ENCODE measurements at regions not wholly inside any gene's neighbourhood (a gene's known extent, or its start where the extent isn't known, plus 50 kb on each side); places are given as distances from the start of the nearest gene placed in this dataset.

DNA sequence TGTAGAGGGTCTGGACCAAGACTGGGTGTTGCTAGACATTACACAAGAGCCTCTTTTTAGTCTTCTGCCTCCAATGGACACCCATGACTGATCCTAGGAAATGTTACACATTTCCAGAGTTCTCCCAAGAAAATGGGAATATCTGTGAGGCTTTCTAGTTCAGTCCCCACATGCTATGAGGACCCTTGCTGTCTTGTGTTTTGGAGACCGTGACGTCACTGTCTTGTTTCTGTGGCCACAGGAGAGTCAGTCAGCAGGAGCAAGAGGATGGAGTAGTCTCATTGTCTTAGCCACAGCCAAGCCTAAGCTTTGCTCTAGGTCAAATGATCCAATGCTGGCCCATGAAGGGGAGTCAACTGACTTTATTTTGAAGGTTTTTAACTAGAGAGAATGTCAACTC lies 820.1 kb upstream of the RBFOX1 start:
- DNase-seq = no peak
- Mint-ChIP-seq H3K27me3 (ENCODE audit: unreplicated experiment) (no peaks in the 10 kb centered on the region), H3K4me3 (ENCODE audit: low read depth, unreplicated experiment) (no peak overlapping the region), H3K27ac (ENCODE audit: unreplicated experiment) (no peak overlapping the region), H3K4me1 (ENCODE audit: low read depth, unreplicated experiment) (no peaks in the 10 kb centered on the region), H3K36me3 (ENCODE audit: insufficient read depth, unreplicated experiment) (no peaks in the 10 kb centered on the region), H3K9me3 (ENCODE audit: low read depth, unreplicated experiment) (peaks cover 16% of the 10 kb centered on the region)
- intact Hi-C loops (cut with micrococcal nuclease; ENCODE audit: unreplicated experiment) = no loop called here
- no TSS peak for BruUV-seq (replicated peaks)
- CTCF ChIA-PET = no interaction called here
- TF ChIP-seq, protein P1, sequence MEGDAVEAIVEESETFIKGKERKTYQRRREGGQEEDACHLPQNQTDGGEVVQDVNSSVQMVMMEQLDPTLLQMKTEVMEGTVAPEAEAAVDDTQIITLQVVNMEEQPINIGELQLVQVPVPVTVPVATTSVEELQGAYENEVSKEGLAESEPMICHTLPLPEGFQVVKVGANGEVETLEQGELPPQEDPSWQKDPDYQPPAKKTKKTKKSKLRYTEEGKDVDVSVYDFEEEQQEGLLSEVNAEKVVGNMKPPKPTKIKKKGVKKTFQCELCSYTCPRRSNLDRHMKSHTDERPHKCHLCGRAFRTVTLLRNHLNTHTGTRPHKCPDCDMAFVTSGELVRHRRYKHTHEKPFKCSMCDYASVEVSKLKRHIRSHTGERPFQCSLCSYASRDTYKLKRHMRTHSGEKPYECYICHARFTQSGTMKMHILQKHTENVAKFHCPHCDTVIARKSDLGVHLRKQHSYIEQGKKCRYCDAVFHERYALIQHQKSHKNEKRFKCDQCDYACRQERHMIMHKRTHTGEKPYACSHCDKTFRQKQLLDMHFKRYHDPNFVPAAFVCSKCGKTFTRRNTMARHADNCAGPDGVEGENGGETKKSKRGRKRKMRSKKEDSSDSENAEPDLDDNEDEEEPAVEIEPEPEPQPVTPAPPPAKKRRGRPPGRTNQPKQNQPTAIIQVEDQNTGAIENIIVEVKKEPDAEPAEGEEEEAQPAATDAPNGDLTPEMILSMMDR (IDR thresholded peaks at IDR 0.05; ENCODE audit: unreplicated experiment) = no peak

DNA sequence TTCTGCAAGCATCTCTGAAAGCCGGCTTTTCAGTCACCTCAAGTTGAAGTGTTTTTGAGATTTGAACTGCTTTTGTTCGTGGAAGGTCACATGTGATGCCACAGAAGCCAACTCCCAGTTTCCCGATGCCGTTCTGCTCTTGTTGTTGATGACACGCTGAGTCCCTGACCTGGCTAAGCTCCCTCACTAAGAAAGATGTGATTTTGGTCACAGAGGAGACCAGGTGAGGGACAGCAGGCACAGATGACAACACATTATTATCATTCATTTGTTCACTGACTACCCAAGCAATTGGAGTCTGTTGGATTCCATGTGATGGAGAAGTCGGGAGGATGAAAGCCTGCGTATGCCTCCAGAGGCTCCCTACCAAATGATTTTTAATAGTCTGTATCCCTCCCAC lies 822.4 kb upstream of the RBFOX1 start:
- intact Hi-C loops (cut with micrococcal nuclease; ENCODE audit: unreplicated experiment) = no loop called here
- H3K4me3 Mint-ChIP-seq (ENCODE audit: low read depth, unreplicated experiment) = no peak overlapping the region
- no TSS peak for BruUV-seq (replicated peaks)
- no peak for DNase-seq
- H3K36me3 Mint-ChIP-seq (ENCODE audit: insufficient read depth, unreplicated experiment) = no peaks in the 10 kb centered on the region
- TF ChIP-seq, protein P1 (IDR thresholded peaks at IDR 0.05; ENCODE audit: unreplicated experiment) = no peak
- H3K27ac Mint-ChIP-seq (ENCODE audit: unreplicated experiment) = no peak overlapping the region
- peaks cover 23% of the 10 kb centered on the region for H3K9me3 Mint-ChIP-seq (ENCODE audit: low read depth, unreplicated experiment)
- H3K27me3 Mint-ChIP-seq (ENCODE audit: unreplicated experiment) = no peaks in the 10 kb centered on the region
- CTCF ChIA-PET = no interaction called here
- H3K4me1 Mint-ChIP-seq (ENCODE audit: low read depth, unreplicated experiment) = no peaks in the 10 kb centered on the region

DNA sequence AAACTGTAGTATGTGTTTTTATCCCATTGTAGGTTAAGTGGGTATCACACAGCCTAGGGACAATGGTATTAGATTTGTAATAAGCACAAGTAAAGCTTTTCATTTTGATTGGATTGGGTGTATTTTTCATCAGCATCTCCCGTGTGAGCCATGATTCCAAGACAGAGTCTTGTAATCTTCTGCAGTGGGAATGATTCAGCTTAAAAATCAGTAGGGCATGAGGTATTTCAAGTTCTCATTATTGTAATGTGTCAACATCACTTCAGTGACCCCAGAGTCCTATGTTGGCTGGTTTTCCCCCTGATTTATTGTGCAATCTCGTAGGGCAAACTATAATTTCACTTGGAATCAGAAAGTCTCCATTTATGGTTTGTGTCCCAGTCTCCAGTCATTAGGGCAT lies 833.2 kb upstream of the RBFOX1 start:
- CTCF ChIA-PET = no interaction called here
- no peaks in the 10 kb centered on the region for H3K27me3 Mint-ChIP-seq (ENCODE audit: unreplicated experiment)
- H3K36me3 Mint-ChIP-seq (ENCODE audit: insufficient read depth, unreplicated experiment) = no peaks in the 10 kb centered on the region
- no peaks in the 10 kb centered on the region for H3K4me1 Mint-ChIP-seq (ENCODE audit: low read depth, unreplicated experiment)
- no TSS peak for BruUV-seq (replicated peaks)
- no peak for DNase-seq
- no peak overlapping the region for H3K27ac Mint-ChIP-seq (ENCODE audit: unreplicated experiment)
- TF ChIP-seq, protein P1 (IDR thresholded peaks at IDR 0.05; ENCODE audit: unreplicated experiment) = no peak
- H3K9me3 Mint-ChIP-seq (ENCODE audit: low read depth, unreplicated experiment) = peaks cover 6% of the 10 kb centered on the region
- no peak overlapping the region for H3K4me3 Mint-ChIP-seq (ENCODE audit: low read depth, unreplicated experiment)
- intact Hi-C loops (cut with micrococcal nuclease; ENCODE audit: unreplicated experiment) = no loop called here

DNA sequence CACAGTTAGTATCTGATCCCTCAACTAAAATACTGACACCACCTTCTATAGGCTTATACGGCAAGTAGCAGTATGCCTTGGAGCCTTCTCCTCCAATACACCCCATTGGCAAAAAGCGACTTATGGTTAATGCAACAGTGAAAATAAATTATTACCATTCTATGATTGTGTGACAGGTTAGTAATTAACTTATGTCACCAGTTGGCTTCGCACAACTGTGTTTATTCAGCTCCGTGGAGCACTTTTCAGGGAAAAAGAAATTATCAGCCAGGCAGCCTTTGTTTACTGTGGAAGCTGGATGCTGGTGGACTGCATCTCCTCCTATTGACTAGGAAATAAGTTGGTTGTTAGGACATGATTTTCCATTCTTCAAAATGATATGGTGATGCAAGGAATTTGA lies 833.8 kb upstream of the RBFOX1 start:
- BruUV-seq (replicated peaks) = no TSS peak
- no peak for DNase-seq
- H3K4me1 Mint-ChIP-seq (ENCODE audit: low read depth, unreplicated experiment) = no peaks in the 10 kb centered on the region
- H3K4me3 Mint-ChIP-seq (ENCODE audit: low read depth, unreplicated experiment) = no peak overlapping the region
- H3K9me3 Mint-ChIP-seq (ENCODE audit: low read depth, unreplicated experiment) = peaks cover 5% of the 10 kb centered on the region
- H3K27ac Mint-ChIP-seq (ENCODE audit: unreplicated experiment) = no peak overlapping the region
- TF ChIP-seq, protein P1 (IDR thresholded peaks at IDR 0.05; ENCODE audit: unreplicated experiment) = no peak
- intact Hi-C loops (cut with micrococcal nuclease; ENCODE audit: unreplicated experiment) = no loop called here
- H3K36me3 Mint-ChIP-seq (ENCODE audit: insufficient read depth, unreplicated experiment) = no peaks in the 10 kb centered on the region
- CTCF ChIA-PET = no interaction called here
- no peaks in the 10 kb centered on the region for H3K27me3 Mint-ChIP-seq (ENCODE audit: unreplicated experiment)

DNA sequence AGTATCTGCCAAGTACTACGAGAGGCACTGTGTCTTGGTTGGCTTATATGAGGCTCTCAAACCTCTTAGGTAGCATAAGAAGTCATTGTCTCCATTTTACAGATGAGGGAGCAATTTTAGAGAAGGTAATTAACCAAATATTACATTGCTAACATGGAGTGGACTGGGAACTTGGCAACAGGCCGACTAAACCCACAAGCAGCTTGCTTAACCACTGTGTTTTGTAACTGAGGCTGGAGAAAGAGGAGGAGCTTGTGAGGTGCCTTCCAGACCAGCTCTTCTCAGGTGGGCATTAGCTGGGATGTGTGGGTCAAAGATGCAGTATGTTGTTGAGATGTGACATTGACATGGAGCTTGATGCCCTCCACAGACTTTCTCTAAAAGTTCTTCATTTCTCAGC lies 835.6 kb upstream of the RBFOX1 start:
- Mint-ChIP-seq H3K27ac (ENCODE audit: unreplicated experiment) (no peak overlapping the region), H3K9me3 (ENCODE audit: low read depth, unreplicated experiment) (peaks cover 7% of the 10 kb centered on the region), H3K36me3 (ENCODE audit: insufficient read depth, unreplicated experiment) (no peaks in the 10 kb centered on the region), H3K27me3 (ENCODE audit: unreplicated experiment) (no peaks in the 10 kb centered on the region), H3K4me1 (ENCODE audit: low read depth, unreplicated experiment) (no peaks in the 10 kb centered on the region), H3K4me3 (ENCODE audit: low read depth, unreplicated experiment) (no peak overlapping the region)
- BruUV-seq (replicated peaks) = no TSS peak
- TF ChIP-seq, protein P1 (IDR thresholded peaks at IDR 0.05; ENCODE audit: unreplicated experiment) = no peak
- no peak for DNase-seq
- CTCF ChIA-PET = no interaction called here
- intact Hi-C loops (cut with micrococcal nuclease; ENCODE audit: unreplicated experiment) = no loop called here

Data from Calu3 (cell line).